ENCODE measurements at regions not wholly inside any gene's neighbourhood (a gene's known extent, or its start where the extent isn't known, plus 50 kb on each side); places are given as distances from the start of the nearest gene placed in this dataset.

DNA sequence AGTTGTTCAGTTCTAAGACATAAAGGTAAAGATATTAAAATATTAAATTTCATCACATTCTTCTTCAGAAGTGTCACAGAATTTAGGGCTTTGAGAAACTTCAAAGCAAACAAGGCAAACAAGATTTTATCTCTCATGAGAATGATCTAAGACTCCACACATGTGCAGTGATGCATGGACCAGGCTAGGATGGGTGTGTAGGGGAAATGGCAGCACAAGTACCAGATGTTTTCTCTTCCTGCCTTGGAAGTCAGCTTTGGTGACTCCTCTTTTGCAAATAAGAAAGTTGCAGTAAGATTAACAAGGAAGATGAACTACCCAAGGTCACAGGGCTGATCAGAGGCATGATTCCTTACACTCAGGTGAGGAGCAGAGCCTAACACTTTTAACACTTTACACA is 163.8 kb upstream of the LMNTD1 start:
- Histone ChIP-seq H3K79me2 (ENCODE audit: low read depth) (no peaks in the 10 kb centered on the region), H3K4me2 (no peak overlapping the region), H3K9ac (no peak overlapping the region), H3K27me3 (no peaks in the 10 kb centered on the region), H3K27ac (no peak overlapping the region), H3F3A (ENCODE audit: low read depth) (no peaks in the 10 kb centered on the region), H3K36me3 (no peaks in the 10 kb centered on the region), H3K9me3 (ENCODE audit: low read depth) (no peaks in the 10 kb centered on the region), H2AFZ (replicated peaks) (no peak overlapping the region), H3K4me3 (no peak overlapping the region), H3K4me1 (peaks cover 6% of the 10 kb centered on the region), H4K20me1 (ENCODE audit: low read depth) (no peaks in the 10 kb centered on the region)
- TF ChIP-seq EZH2phosphoT487 (IDR thresholded peaks at IDR 0.05) (no peak), EZH2 (IDR thresholded peaks at IDR 0.05) (no peak), CTCF (IDR thresholded peaks at IDR 0.05) (no peak)
- Mint-ChIP-seq H3K36me3 (no peaks in the 10 kb centered on the region), H3K27me3 (ENCODE audit: insufficient read depth, low read depth) (no peaks in the 10 kb centered on the region), H3K27ac (no peak overlapping the region), H3K9me3 (no peaks in the 10 kb centered on the region), H3K4me1 (no peaks in the 10 kb centered on the region), H3K4me3 (no peak overlapping the region)
- DNase-seq (ENCODE audit: low spot score), result no peak

GRCh38 chr12:25717552-25717951 is 164.5 kb upstream of the LMNTD1 start:
- H3K36me3 Mint-ChIP-seq, result no peaks in the 10 kb centered on the region
- Histone ChIP-seq H3K4me3 (no peak overlapping the region), H3K27ac (no peak overlapping the region), H3K9me3 (ENCODE audit: low read depth) (no peaks in the 10 kb centered on the region), H3K36me3 (no peaks in the 10 kb centered on the region), H3K79me2 (ENCODE audit: low read depth) (no peaks in the 10 kb centered on the region), H3K27me3 (no peaks in the 10 kb centered on the region), H2AFZ (replicated peaks) (no peak overlapping the region), H3K4me2 (no peak overlapping the region), H3K4me1 (peaks cover 6% of the 10 kb centered on the region), H4K20me1 (ENCODE audit: low read depth) (no peaks in the 10 kb centered on the region), H3F3A (ENCODE audit: low read depth) (no peaks in the 10 kb centered on the region), H3K9ac (no peak overlapping the region)
- no peak for DNase-seq (ENCODE audit: low spot score)
- H3K9me3 Mint-ChIP-seq, result no peaks in the 10 kb centered on the region
- H3K4me1 Mint-ChIP-seq, result no peaks in the 10 kb centered on the region
- no peak overlapping the region for H3K27ac Mint-ChIP-seq
- H3K4me3 Mint-ChIP-seq, result no peak overlapping the region
- no peak for TF ChIP-seq CTCF (IDR thresholded peaks at IDR 0.05)
- TF ChIP-seq EZH2phosphoT487 (IDR thresholded peaks at IDR 0.05), result no peak
- no peak for TF ChIP-seq EZH2 (IDR thresholded peaks at IDR 0.05)
- H3K27me3 Mint-ChIP-seq (ENCODE audit: insufficient read depth, low read depth), result no peaks in the 10 kb centered on the region

- Mint-ChIP-seq H3K4me3 (no peak overlapping the region), H3K27ac (no peak overlapping the region), H3K36me3 (no peaks in the 10 kb centered on the region), H3K9me3 (no peaks in the 10 kb centered on the region), H3K4me1 (no peaks in the 10 kb centered on the region), H3K27me3 (ENCODE audit: insufficient read depth, low read depth) (no peaks in the 10 kb centered on the region)
- no peak for DNase-seq (ENCODE audit: low spot score)
- Histone ChIP-seq H2AFZ (replicated peaks) (no peak overlapping the region), H4K20me1 (ENCODE audit: low read depth) (no peaks in the 10 kb centered on the region), H3K4me2 (no peak overlapping the region), H3F3A (ENCODE audit: low read depth) (no peaks in the 10 kb centered on the region), H3K9me3 (ENCODE audit: low read depth) (no peaks in the 10 kb centered on the region), H3K4me3 (no peak overlapping the region), H3K4me1 (peaks cover 6% of the 10 kb centered on the region), H3K27ac (no peak overlapping the region), H3K9ac (no peak overlapping the region), H3K36me3 (no peaks in the 10 kb centered on the region), H3K79me2 (ENCODE audit: low read depth) (no peaks in the 10 kb centered on the region), H3K27me3 (no peaks in the 10 kb centered on the region)
- TF ChIP-seq CTCF (IDR thresholded peaks at IDR 0.05), result no peak
- no peak for TF ChIP-seq EZH2 (IDR thresholded peaks at IDR 0.05)
- TF ChIP-seq EZH2phosphoT487 (IDR thresholded peaks at IDR 0.05), result no peak
These were observed 165.1 kb upstream of the LMNTD1 start for GRCh38 chr12:25718081-25718731.

Measured in neural progenitor cell (in vitro differentiated cells).